ENCODE measurements at regions not wholly inside any gene's neighbourhood (a gene's known extent, or its start where the extent isn't known, plus 50 kb on each side); places are given as distances from the start of the nearest gene placed in this dataset.

- DNase-seq (ENCODE audit: low read depth in 1 of 2, low spot score in 1 of 2) = no peak
- Histone ChIP-seq H3K27me3 (ENCODE audit: insufficient read depth, poor library complexity, severe bottlenecking) (no peaks in the 10 kb centered on the region), H3K27ac (replicated peaks) (no peak overlapping the region), H3K4me3 (replicated peaks; ENCODE audit: insufficient read depth, low read length) (no peak overlapping the region)
- TF ChIP-seq POLR2AphosphoS5 (IDR thresholded peaks at IDR 0.05; ENCODE audit: low read depth) = no peak
- TF ChIP-seq GABPA (IDR thresholded peaks at IDR 0.05; ENCODE audit: low read depth) = no peak
- TF ChIP-seq SPI1 (IDR thresholded peaks at IDR 0.05; ENCODE audit: borderline replicate concordance, low read depth) = no peak
- no peak for TF ChIP-seq CTCF (IDR thresholded peaks at IDR 0.05; ENCODE audit: insufficient read depth, low read length)
- TF ChIP-seq REST (IDR thresholded peaks at IDR 0.05; ENCODE audit: insufficient replicate concordance, low read depth) = no peak
Measured at GRCh38 chr12:124456133-124456651, 111.2 kb downstream of the NCOR2 start.

DNA sequence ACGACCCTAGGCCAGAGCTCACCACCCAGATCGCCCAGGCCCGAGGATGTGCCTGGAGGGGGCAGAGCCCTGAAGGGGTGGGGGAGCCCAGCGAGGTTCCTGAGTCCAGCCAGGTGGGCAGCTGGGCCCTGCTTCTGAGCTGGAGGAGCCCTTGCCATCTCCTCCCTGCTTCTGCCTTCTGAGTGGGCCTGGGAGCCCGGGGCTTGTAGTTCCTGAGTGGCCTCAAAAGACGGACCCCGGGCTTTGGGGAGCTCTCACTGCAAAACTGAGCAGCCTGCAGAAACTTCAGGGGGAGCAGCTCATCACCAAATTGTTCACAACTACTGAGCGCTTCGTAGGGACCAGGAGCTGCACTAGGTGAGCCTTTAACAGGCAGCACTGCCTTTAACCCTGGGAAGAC lies 112.1 kb downstream of the NCOR2 start:
- no peak for DNase-seq (ENCODE audit: low read depth in 1 of 2, low spot score in 1 of 2)
- no peak for TF ChIP-seq POLR2AphosphoS5 (IDR thresholded peaks at IDR 0.05; ENCODE audit: low read depth)
- TF ChIP-seq GABPA (IDR thresholded peaks at IDR 0.05; ENCODE audit: low read depth) = no peak
- TF ChIP-seq REST (IDR thresholded peaks at IDR 0.05; ENCODE audit: insufficient replicate concordance, low read depth) = no peak
- TF ChIP-seq CTCF (IDR thresholded peaks at IDR 0.05; ENCODE audit: insufficient read depth, low read length) = no peak
- TF ChIP-seq SPI1 (IDR thresholded peaks at IDR 0.05; ENCODE audit: borderline replicate concordance, low read depth) = no peak
- no peak overlapping the region for H3K4me3 ChIP-seq (replicated peaks; ENCODE audit: insufficient read depth, low read length)
- no peak overlapping the region for H3K27ac ChIP-seq (replicated peaks)
- H3K27me3 ChIP-seq (ENCODE audit: insufficient read depth, poor library complexity, severe bottlenecking) = no peaks in the 10 kb centered on the region

GRCh38 chr12:124454735-124455134 lies 112.7 kb downstream of the NCOR2 start:
- Histone ChIP-seq H3K27me3 (ENCODE audit: insufficient read depth, poor library complexity, severe bottlenecking) (no peaks in the 10 kb centered on the region), H3K27ac (replicated peaks) (no peak overlapping the region), H3K4me3 (replicated peaks; ENCODE audit: insufficient read depth, low read length) (no peak overlapping the region)
- no peak for TF ChIP-seq SPI1 (IDR thresholded peaks at IDR 0.05; ENCODE audit: borderline replicate concordance, low read depth)
- no peak for TF ChIP-seq CTCF (IDR thresholded peaks at IDR 0.05; ENCODE audit: insufficient read depth, low read length)
- TF ChIP-seq GABPA (IDR thresholded peaks at IDR 0.05; ENCODE audit: low read depth) = no peak
- TF ChIP-seq REST (IDR thresholded peaks at IDR 0.05; ENCODE audit: insufficient replicate concordance, low read depth) = no peak
- no peak for TF ChIP-seq POLR2AphosphoS5 (IDR thresholded peaks at IDR 0.05; ENCODE audit: low read depth)
- DNase-seq (ENCODE audit: low read depth in 1 of 2, low spot score in 1 of 2) = no peak

Data from HL-60 (cell line).